GM19238 (cell line): ENCODE measurements at regions not wholly inside any gene's neighbourhood (a gene's known extent, or its start where the extent isn't known, plus 50 kb on each side); places are given as distances from the start of the nearest gene placed in this dataset.

Experiments used
- DNase-seq: peaks from one replicate; pipeline ENCODE4 v3.0.0; 2011; ENCODE audit warnings: low spot score; ENCODE audit not compliant: insufficient read length

DNA sequence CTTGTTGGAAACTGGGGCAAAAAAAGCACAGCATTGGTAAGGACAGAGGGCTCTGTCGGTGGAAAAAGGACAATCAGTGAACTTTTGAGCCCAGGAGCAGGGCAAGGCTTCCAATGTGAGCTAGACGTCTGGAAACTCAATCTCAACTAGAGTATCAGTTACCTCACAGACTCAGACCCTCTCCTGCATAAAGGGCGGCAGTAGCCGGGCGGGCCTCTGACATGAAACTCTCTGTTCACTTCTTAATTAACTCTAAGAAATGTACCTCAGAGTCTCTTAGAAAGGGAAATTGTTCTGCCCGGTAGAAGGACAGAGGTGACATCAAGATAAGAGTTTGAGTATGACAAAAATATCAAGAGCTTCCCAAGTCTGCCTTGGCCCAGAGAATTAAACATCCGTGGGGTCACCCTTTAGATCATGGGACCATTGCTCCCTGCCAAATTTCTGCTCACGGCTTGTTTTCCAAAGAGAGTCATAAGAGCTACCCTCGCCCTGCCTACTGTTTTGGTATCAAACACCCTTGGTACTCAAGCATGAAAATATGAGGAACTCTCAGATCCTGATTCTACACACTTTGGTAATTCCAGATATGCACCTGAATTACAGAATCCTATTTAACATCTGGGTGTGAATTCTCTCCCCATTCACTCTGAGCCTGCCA lies 103.5 kb upstream of the PKDCC start:
- no peak for DNase-seq

DNA sequence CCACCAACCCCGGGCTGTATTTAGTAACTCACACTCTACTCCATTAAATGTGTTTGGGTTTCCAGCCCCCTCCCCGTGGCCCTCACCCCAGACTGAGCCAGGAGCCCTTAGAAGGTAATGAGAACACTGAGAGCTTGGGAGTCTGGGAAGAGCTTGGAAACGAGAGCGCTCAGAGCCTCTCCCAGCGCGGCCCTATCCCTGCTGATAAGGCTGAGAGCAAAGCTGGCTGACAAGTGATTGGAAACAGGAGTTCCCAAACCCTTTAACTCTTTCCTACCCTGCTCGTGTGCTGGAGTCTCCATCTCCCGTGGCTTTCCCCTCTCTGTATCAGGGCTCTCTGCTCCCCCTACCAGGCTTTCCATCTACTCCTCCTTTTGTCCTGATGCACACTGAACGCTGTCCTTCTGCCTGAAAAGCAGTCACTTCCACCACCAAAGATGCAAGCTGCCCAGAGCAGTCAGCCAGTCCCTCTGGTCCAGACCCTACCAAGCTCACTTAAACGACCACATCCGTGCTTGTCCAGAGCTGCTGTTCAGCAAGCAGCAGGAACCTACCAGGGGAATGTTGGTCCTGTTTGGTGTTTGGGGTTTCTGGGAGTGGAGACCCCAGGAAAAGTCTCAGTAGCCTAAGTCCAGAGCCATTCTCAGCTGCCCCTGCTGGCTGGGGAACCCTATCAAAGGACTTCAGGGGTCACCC lies 100.0 kb upstream of the PKDCC start:
- no peak for DNase-seq

DNA sequence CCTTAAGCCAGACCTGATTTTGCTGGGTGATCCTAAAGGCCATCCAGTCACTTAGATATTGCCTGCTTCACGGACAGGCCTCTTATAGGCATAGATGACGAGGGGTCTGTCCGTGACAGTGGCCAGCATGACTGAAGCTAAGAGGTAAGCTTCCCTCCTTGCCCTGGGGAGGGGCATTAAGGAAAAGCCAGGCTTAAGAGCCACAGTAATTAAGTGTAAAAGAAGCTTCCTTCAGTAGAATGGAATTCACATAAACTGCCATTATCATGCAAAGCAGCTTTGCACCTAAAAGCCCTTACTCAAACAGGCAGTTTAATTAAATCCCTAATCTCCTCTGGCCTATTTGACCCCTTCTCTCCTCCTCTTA lies 99.4 kb upstream of the PKDCC start:
- no peak for DNase-seq

DNA sequence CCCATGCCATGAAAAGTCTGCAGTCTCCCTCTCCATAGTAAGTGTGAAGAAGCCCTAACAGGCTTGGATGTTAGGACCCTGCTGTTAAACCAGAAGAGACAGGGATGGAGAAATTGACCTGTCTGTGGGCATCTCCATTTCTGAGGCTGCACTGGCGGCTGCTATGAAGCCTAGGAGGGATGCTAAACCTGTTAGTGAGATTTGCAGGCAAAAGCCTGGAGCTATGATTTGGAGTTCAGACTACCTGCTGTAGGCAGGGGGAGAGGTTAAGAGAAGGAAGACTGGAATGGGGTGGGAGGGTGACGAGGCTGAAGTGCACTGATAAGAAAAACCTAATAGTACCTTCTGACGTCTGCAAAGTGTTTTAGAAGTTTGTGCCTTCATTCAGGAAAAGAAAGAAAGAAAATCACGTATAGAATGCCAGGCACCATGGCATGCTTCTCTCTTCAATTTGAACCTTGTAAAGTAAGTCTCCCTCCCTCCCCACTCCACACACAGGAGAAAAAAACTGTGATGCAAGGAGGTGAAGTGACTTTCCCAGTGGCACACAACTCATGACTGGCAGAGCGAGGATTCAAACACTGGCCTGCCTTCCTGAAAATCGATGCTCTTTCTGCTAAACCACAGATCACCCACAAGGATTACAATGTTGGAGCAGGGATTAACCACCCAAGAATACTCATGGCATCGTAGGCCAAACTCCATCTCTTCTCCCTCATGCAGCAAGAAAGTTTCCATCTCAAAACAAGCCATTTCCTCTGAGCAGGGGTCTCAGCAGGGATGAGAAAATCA lies 98.5 kb upstream of the PKDCC start:
- DNase-seq = no peak

DNA sequence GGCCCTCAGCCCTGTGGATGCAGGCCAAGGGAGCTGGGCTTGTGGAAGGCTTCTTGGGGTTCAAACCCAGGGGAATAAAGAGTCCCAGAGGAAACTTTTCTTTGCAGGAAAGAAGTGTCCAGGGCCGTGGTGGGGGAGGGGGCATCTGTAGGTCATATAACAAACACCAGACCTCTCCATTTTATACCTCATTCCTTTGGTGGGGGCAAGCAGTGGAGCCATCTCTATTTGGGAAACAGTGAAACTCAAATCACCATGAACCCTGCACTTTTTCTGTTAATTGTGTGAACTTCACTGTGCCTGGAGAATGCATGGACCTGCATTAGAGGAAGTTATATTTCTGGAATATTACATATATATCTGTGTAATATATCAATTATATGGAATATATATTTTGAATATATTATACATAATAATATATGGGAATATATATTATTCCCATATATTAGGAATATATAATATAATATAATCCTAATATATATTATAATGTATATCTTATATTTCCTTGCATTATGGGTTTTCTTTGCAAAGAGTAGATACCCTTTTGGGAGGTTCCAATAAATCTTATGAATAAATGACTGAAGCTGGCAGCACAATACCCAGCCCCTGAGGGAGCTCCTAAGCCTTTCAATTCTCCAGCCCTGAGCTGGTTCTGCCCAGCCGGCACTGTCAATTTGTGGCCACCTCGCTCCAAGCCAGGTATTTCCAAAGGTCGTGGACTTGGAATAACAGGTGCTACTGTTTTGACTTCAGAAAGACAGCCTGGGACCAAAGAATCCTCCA lies 97.7 kb upstream of the PKDCC start:
- no peak for DNase-seq

DNA sequence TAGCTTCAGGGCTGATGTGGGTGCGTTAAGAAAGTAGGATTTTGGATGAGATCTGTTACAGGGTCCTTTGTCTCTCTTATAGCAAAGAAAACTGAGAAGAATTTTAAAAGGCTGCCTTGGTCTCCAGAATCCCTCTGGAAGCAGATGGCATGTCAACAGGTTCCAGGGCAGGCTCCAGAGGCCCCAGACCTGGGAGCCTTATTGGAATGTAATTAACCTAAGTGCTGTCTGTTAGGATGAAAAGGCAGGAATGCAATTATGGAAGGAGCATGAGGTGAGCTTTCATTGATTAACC lies 97.2 kb upstream of the PKDCC start:
- DNase-seq = no peak

DNA sequence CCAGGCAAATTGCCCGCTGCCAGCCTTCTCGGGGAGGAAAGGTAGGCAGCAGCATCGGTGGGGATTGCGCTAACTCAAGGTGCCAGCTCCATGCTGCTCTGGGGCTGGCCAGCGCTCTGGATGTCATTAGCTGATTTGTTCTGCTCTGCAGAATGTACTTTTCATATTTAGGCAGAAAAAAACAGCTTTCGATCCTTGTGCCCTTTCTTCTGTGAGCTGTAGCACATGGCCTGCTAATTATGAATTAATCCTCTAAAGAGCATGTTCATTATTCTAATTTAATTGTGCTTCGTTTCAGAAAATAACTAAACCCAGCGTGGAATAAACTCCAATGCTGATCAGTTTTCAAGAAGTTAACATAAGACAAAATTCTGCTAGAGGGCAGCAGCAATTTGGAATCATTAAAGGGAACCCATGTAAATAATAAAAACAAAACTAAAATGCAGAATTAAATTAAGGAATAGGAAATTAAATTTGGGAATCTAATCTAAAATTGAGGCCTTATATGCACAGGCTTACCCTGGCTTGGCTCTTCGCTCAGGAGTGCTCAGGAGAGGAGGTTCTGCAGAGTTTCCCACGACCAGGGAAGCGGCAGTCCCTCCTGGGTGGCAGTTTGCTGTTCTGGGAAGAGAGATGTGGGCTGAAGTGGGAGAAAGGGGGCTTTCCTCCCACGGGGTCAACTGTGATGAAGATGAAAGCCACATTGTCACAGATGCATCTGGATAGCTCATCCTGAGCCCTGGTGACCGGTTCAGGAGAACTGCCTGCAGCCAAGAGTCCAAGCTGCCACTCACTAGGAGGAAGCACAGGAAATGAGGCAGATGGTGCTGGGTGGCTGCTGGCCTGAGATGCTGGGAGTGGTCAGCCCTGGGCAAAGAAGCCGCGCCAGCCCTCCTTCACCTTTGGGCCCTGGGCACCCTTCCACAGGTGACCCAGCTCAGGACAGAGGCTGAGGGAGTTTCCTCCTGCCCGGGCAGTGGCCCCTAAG lies 93.2 kb upstream of the PKDCC start:
- no peak for DNase-seq

DNA sequence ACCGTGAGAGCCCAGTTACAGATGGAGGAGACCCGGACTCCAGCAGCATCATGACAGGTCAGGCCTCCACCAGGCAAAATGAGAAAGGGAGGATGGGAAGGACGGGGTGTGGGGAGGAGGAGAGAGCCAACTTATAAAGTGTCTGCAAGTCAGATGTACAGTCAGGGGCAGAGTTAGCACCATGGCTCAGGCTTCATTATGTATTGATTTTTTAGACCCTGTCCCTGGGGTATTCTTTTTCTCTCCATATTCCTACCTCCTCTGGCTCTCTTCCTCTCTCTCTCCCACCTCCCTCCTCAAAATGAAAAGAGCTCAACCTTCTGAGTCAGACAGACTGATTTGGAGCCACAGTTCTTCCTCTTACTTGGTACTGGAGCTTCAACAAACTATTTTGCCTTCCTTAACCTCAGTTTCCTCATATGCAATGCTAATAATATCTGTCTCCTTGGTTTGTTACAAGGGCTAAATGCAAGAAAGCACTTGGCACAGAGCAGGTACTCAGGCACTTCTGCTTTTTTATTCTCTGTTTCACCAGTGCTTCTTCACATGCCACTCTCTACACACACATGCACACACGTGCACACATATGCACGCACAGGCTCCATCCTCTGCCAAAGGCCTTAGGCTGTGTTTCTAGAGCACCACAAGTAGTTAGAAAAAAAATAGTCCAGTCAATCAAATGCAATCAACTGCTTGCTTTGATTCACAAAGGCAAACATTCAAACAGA lies 92.3 kb upstream of the PKDCC start:
- no peak for DNase-seq

DNA sequence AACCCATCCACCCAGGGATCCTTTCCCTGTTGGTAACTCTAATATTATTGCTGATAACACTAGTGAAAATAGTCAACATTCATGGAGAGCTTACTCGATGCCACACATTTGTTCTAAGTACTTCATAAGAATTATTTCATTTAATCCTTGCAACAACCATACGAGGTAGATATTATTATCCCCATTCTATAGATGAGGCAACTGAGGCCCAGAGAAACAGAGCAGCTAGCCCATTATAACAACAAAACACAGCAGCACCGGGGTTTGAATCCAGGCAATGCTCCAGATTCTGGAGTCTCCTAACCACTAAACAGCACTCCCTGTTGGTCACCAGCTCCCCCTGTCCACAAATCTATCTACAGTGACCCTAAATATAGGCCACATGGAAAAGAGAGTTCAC lies 90.4 kb upstream of the PKDCC start:
- no peak for DNase-seq

DNA sequence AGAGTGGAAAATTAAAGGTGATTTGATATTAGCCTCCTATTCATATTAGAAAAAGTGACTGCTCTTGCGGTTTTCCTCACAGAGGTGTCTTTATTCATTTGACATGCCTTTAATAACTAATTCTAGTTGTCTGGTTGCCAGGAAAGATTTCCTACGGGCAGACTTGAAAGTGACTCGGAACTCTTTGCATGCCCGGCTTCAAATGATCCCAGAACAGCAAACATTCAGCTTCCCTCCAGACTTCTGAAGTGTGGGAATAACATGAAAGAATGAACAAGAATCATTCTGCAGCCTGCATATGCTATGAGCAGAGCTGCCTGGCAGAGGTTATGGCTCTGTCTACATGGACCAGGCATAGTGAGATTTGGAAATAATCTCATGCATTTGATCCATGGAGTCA lies 89.6 kb upstream of the PKDCC start:
- DNase-seq = no peak

DNA sequence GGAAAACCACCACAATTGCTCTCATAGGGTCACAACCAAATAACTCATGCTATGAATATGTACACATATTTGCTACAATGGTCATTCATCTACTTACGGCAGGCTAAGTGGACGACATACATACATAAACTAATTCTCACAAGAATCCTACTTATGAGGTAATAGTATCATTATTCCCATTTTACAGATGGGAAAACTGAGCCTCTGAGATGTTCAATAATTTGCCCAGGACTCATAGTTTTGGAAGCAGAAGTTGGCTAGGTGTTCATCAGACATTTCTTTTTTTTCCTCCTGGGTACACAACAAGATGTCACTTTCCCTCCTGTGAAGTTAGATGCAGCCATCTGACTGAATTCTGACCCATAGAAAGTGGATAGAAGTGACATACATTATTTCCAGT lies 89.0 kb upstream of the PKDCC start:
- no peak for DNase-seq

DNA sequence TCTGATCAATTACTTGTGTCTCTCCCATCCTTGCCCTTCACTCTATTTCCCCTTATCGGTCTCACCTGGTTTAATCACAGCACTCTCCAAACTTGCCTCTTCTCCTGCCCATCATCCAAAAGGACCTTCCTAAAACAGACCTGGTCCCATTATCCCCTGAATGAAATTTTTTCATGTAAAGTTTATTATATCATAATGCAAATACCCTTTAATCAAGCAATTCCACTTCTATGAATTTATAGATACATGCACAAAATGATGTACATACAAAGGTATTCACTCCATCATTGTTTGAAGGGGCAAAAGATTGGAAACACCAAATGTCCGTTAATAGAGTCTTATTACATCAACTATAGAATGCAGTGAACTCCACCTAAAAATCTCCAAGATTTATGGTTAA lies 88.1 kb upstream of the PKDCC start:
- DNase-seq = no peak

DNA sequence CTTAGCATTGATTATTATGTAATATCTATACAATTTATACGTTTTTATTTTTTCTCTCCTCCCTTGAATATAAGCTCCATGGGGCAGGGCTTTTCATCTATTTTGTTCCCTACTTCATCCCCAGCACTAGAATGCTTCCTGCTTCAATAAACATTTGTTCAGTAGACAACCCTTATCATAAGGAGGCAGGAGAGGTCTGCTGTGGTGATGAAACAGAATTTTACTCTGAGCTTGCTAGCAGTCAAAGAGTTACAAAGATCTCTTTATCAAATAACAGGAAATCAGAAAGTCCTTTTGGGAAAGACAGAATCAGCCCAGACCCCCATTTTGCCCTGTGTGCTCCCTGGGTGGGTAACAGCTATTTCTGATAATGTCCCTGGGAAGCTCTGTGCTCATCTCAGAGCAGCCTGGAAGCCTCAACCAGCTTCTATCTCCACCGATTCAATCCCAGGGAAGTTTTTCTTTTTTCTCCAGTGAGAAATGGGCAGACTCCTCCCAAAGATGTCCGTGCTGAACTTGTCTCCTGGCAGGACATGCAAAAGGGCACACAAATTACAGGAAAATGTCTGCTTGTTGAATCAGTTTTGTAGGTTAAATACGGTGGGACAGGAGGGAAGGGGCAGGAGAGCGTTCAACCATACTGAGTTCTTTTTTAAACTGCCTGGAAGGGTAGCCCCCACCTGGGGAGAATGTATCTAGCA lies 84.7 kb upstream of the PKDCC start:
- DNase-seq = no peak

DNA sequence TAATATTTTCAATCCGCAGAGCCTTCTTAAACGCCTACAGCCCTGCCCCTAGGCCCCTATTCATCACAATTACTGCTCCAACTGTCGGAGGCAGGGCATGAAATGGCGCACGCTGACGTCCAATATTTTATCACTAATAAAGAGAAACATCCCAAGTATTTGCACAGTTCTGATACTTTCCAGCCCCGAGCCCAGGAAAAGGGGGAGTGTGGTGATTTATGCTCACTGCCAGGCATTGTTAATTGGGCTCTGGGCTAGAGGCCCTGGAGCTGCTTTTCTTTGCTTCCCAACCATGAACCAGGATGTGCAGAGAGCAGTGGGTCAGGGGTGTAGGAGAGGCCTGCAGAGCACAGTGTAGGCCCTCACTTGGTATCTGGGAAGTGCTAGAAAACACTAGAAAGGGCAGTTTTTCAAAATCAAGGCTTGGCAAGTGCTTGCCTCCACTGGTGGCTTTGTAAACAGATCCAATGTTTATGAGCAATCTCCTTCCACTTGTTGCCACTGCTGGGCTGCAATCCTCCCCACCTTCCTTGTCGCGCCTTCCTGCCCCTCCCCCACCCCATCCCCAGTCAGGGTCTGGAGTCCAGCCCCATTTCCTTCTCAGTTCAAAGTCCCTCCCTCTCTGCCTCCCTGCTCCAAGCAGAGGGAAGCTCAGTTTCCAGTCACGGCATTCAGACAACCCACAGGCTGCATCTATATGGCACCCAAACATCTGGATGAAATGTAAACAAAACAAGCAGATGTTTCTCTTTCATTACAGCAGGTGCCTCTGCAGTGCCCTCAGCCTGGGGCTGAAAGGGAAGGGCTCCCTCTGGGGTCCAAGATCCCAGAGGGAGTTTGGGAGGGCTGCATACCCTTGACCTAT lies 83.9 kb upstream of the PKDCC start:
- no peak for DNase-seq

DNA sequence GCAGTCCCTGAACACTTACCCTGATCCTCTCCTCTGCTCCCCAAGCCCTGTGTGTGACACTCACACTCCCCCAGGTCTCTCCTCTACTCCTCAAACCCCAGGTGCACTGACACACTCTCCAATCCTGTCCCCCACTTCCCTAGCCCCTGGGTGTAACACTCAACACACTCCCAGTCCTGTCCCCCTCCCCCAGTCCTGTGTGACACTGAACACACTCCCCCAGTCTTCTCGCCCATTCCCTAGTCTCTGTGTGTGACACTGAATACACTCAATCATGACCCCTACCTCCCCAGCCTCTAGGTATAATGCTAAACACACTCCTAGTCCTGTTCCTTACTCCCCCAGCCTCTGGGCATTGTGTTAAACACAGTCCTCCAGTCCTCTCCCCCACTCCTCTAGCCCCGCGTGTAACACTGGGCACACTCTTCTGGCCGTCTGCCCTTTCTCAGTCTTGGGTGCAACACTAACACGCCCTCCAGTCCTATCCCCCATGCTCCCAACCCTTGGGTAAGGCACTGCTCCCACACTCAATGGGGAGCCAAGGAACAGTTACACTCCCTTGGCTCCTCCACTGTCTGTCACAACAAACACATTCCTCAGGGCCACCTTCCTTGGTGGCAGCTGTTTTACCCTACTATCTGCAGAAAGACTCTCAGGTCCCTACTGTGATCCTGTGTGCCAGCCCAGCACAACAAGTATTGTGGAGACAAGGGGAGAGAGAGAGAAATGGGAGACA lies 82.5 kb upstream of the PKDCC start:
- DNase-seq = no peak

DNA sequence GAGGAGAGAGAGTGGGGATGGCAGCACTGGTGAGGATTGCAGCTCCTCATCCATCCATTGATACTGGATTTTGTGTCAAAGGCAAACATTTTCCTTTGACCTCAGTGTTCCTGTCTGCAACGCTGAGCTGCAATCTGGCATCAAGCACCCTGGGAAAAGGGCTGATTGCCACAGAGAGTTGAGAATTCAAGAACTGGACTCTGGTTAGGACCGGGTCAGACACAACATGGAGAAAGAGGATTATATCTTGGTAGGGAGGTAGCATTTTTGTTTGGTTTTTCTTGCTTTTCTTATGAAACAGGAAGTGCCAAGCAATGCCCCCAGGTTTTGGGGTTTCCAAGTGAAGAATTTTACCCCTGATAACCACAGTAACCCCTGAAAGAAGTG lies 81.9 kb upstream of the PKDCC start:
- DNase-seq = no peak

DNA sequence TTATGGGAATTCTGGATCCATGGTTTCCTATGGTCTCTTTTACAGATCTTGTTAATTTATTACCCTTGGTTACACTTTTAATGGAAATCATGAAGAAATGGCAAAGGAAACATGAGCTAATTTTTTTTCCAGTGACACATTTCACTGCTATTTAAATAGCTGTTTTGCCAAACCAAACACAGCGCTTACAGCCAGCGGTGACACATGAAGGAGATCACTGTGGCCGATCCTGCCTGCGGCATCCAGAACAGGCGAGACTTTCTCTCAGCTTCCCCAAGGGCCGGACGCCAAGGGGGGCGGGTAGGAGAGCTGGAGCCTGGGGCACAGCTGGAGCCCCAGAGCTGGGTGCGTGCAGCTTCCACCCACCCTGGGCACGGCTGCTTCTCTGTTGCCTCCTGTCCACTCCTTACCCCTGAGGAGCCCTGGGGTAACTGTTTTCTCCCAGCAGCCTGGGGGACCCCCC lies 81.4 kb upstream of the PKDCC start:
- no peak for DNase-seq

DNA sequence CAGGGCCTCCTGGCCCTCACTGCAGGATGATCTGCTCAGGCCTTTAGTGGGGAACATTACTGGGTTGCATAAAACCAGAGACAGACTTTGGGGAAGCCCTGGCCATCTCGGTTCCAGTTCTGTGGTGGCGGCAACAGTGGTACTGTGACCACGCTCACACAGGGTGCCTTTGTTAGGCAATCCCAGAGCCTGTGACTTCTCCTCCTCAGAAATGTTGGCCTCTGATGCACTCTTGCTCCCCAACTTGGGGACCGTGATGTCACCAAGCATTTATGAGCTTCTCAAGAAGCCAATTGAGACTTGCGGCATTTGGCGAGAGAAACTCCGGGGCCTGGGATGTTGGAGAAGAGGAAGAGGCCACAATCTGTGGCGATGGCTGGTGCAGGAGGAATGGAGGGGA lies 80.9 kb upstream of the PKDCC start:
- DNase-seq = no peak
